ENCODE measurements at regions not wholly inside any gene's neighbourhood (a gene's known extent, or its start where the extent isn't known, plus 50 kb on each side); places are given as distances from the start of the nearest gene placed in this dataset.

- TF ChIP-seq, protein P1, sequence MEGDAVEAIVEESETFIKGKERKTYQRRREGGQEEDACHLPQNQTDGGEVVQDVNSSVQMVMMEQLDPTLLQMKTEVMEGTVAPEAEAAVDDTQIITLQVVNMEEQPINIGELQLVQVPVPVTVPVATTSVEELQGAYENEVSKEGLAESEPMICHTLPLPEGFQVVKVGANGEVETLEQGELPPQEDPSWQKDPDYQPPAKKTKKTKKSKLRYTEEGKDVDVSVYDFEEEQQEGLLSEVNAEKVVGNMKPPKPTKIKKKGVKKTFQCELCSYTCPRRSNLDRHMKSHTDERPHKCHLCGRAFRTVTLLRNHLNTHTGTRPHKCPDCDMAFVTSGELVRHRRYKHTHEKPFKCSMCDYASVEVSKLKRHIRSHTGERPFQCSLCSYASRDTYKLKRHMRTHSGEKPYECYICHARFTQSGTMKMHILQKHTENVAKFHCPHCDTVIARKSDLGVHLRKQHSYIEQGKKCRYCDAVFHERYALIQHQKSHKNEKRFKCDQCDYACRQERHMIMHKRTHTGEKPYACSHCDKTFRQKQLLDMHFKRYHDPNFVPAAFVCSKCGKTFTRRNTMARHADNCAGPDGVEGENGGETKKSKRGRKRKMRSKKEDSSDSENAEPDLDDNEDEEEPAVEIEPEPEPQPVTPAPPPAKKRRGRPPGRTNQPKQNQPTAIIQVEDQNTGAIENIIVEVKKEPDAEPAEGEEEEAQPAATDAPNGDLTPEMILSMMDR (conservative IDR thresholded peaks at IDR 0.05; ENCODE audit: low read length), result no peak
- no peak for TF ChIP-seq EZH2phosphoT487 (IDR thresholded peaks at IDR 0.05; ENCODE audit: borderline replicate concordance)
Measured at GRCh38 chr10:111773950-111774349, 409.6 kb downstream of the GPAM start.

Data from Loucy (cell line).